Neutrophil (primary cell): ENCODE measurements at regions not wholly inside any gene's neighbourhood (a gene's known extent, or its start where the extent isn't known, plus 50 kb on each side); places are given as distances from the start of the nearest gene placed in this dataset.

Experiments used
- H3K27ac ChIP-seq: fragments of 200-600 bp; sonication (generic); 2 replicates; pipeline ENCODE4 v1.5.1; 2016; ENCODE audit warnings: mild to moderate bottlenecking, moderate library complexity
- H3K27me3 ChIP-seq: fragments of 200-600 bp; sonication (generic); 2 replicates; pipeline ENCODE4 v1.6.0; 2016; ENCODE audit warnings: mild to moderate bottlenecking
- H3K36me3 ChIP-seq: fragments of 200-600 bp; sonication (generic); 2 replicates; pipeline ENCODE4 v1.5.1; 2017
- H3K4me1 ChIP-seq, 2 experiments: fragments of 200-600 bp in 1 of 2; sonication (generic) in 1 of 2; 1 replicate in 1 of 2; 2 replicates in 1 of 2; pipeline versions ENCODE4 v1.5.1 to v1.6.1; 2013 to 2016; ENCODE audit warnings: low read depth in 1 of 2, low read length in 1 of 2, mild to moderate bottlenecking in 1 of 2, moderate library complexity in 1 of 2; ENCODE audit not compliant: control insufficient read depth in 1 of 2, insufficient read depth in 1 of 2
- H3K4me3 ChIP-seq, 2 experiments: fragments of 200-600 bp in 1 of 2; sonication (generic) in 1 of 2; 1 replicate in 1 of 2; 2 replicates in 1 of 2; pipeline ENCODE4 v1.5.1; 2013 to 2016; ENCODE audit warnings: low read depth in 1 of 2, low read length in 1 of 2, mild to moderate bottlenecking in 1 of 2, moderate library complexity in 1 of 2
- H3K9me3 ChIP-seq: fragments of 200-600 bp; sonication (generic); 2 replicates; pipeline ENCODE4 v1.5.1; 2016
- TF ChIP-seq, protein P1 (sequence below): fragments of 200-600 bp; sonication (generic); IDR thresholded peaks from 2 replicates; pipeline ENCODE4 v1.5.1; 2016; ENCODE audit warnings: antibody characterized with exemption

DNA sequence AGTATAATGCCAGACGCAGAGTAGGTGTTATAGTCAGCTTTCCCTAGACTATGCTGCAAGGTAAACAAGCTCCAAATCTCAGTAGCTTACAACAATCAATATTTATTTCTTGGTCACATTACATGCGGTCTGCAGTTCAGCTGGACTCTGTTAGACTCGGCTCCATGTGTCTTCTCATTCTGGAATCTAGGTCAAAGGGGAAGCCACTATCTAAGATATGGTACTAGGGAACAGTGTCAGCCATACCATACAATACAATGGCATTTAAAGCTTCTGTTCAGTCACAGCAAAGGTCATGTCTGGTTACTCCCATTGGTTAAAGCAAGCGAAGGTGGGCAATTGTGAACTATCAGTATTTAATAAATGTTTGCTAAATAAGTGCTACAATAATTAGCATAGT, 65.3 kb upstream of the SERTM1 start:
- Histone ChIP-seq H3K4me3 (no peak overlapping the region), H3K4me1 (no peaks in the 10 kb centered on the region), H3K27me3 (no peaks in the 10 kb centered on the region), H3K36me3 (no peaks in the 10 kb centered on the region), H3K9me3 (no peaks in the 10 kb centered on the region), H3K27ac (no peak overlapping the region)
- TF ChIP-seq, protein P1, sequence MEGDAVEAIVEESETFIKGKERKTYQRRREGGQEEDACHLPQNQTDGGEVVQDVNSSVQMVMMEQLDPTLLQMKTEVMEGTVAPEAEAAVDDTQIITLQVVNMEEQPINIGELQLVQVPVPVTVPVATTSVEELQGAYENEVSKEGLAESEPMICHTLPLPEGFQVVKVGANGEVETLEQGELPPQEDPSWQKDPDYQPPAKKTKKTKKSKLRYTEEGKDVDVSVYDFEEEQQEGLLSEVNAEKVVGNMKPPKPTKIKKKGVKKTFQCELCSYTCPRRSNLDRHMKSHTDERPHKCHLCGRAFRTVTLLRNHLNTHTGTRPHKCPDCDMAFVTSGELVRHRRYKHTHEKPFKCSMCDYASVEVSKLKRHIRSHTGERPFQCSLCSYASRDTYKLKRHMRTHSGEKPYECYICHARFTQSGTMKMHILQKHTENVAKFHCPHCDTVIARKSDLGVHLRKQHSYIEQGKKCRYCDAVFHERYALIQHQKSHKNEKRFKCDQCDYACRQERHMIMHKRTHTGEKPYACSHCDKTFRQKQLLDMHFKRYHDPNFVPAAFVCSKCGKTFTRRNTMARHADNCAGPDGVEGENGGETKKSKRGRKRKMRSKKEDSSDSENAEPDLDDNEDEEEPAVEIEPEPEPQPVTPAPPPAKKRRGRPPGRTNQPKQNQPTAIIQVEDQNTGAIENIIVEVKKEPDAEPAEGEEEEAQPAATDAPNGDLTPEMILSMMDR = no peak

DNA sequence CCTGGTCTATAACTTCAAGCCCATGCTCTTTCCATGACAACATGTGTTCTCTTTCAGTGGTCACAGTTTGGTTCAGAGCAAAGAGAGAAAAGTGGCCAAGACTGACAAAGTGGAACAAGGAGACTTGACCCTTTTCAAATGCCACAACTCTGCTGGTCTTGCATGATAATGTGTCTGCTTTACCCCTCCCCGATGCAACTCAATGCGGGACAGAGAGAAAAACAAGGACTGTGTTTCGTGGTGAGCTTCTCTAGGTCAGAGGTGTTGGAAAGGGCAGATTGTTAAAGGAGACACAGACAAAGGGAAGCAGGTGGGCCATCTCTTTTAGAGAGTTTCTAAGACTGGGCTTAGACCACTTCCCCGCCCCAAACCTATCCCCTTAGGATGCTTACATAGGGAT, 61.6 kb upstream of the SERTM1 start:
- H3K27ac ChIP-seq = no peak overlapping the region
- TF ChIP-seq, protein P1 = no peak
- no peaks in the 10 kb centered on the region for H3K36me3 ChIP-seq
- H3K4me1 ChIP-seq = no peaks in the 10 kb centered on the region
- H3K4me3 ChIP-seq = no peak overlapping the region
- no peaks in the 10 kb centered on the region for H3K9me3 ChIP-seq
- no peaks in the 10 kb centered on the region for H3K27me3 ChIP-seq

DNA sequence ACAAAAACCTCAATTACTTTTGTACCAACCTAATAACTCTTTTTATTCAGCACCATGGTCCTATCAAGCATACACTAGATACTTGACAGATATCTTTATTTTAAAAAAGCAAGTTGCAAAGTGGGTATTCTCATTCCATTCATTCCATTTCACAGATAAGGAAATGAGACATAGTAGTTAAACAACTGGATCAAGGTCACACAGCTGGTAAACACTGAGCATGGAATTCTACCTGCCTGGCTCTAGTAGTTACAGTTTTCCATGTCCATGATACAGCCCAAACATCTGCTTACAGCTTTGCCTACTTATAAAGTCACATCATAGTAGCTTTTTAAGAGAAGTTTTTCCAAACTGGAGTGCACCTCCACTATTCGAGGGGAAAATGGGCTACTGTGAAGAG, 57.1 kb upstream of the SERTM1 start:
- Histone ChIP-seq H3K9me3 (no peaks in the 10 kb centered on the region), H3K27ac (no peak overlapping the region), H3K4me1 (no peaks in the 10 kb centered on the region), H3K4me3 (no peak overlapping the region), H3K27me3 (no peaks in the 10 kb centered on the region), H3K36me3 (no peaks in the 10 kb centered on the region)
- TF ChIP-seq, protein P1 = no peak

DNA sequence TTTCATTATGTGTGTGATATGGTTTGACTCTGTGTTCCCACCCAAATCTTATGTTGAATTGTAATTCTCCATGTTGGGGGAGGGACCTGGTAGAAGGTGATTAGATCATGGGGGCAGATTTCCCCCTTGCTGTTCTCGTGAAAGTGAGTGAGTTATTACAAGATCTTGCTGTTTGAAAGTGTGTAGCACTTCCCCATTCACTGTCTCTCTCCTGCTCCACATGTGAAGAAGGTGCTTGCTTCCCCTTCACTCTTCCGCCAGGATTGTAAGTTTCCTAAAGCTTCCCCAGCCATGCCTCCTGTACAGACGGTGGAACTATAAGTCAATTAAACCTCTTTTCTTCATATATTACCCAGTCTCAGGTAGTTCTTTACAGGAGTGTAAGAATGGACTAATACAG, 54.3 kb upstream of the SERTM1 start:
- TF ChIP-seq, protein P1 = no peak
- no peaks in the 10 kb centered on the region for H3K9me3 ChIP-seq

More for the DNA sequence above, 54.3 kb upstream of the SERTM1 start:
- Histone ChIP-seq H3K4me1 (no peaks in the 10 kb centered on the region), H3K4me3 (no peak overlapping the region), H3K27me3 (no peaks in the 10 kb centered on the region), H3K27ac (no peak overlapping the region), H3K36me3 (no peaks in the 10 kb centered on the region)
